CD4-positive, alpha-beta T cell (primary cell): ENCODE measurements at regions not wholly inside any gene's neighbourhood (a gene's known extent, or its start where the extent isn't known, plus 50 kb on each side); places are given as distances from the start of the nearest gene placed in this dataset.

Experiments
- ATAC-seq: fragments of 200-7000 bp; cut with Tn5 transposase; one replicate; pipeline ENCODE4 v1.10.0; 2022; ENCODE audit warnings: mild to moderate bottlenecking; ENCODE audit not compliant: poor library complexity
- CTCF ChIA-PET: fragments of 350-600 bp; sonication (Branson Sonifier 250); formaldehyde crosslinking; loops from one replicate; lab custom pipeline; 2021; ENCODE audit warnings: antibody characterized with exemption, inconsistent platforms; lab: Charles Lee
- POLR2A ChIA-PET: fragments of 350-600 bp; sonication (Branson Sonifier 250); formaldehyde crosslinking; loops from one replicate; lab custom pipeline; 2021; ENCODE audit warnings: antibody characterized with exemption, inconsistent platforms; lab: Charles Lee
- DNase-seq, 14 experiments: peaks; one replicate each; pipeline ENCODE4 v3.0.0-alpha.2; 2013 to 2020; ENCODE audit warnings: mixed read lengths in 2 of 14
- H3K27ac ChIP-seq, 2 donors: one replicate each; pipeline versions ENCODE4 v1.5.1 to v1.7.0; 2013; ENCODE audit warnings: low read length in 2 of 2, low read depth in 1 of 2, mild to moderate bottlenecking in 1 of 2
- H3K27me3 ChIP-seq, 2 experiments: 1 replicate in 1 of 2; 2 replicates in 1 of 2; pipeline versions ENCODE4 v1.6.1 to v1.7.0; 2013; ENCODE audit warnings: low read length in 2 of 2, control low read depth in 1 of 2, mild to moderate bottlenecking in 1 of 2, moderate library complexity in 1 of 2; ENCODE audit not compliant: insufficient read depth in 2 of 2, control insufficient read depth in 1 of 2
- H3K36me3 ChIP-seq: one replicate; pipeline ENCODE4 v1.6.1; 2013; ENCODE audit warnings: low read length, control low read depth; ENCODE audit not compliant: insufficient read depth
- H3K4me1 ChIP-seq: one replicate; pipeline ENCODE4 v1.6.1; 2013; ENCODE audit warnings: low read length, control low read depth; ENCODE audit not compliant: insufficient read depth
- H3K4me3 ChIP-seq: one replicate; pipeline ENCODE4 v1.5.1; 2013; ENCODE audit warnings: mild to moderate bottlenecking, low read length, moderate library complexity
- H3K9me3 ChIP-seq, 2 experiments: 1 replicate in 1 of 2; 2 replicates in 1 of 2; pipeline versions ENCODE4 v1.6.1 to v1.7.0; 2013; ENCODE audit warnings: low read length in 2 of 2, mild to moderate bottlenecking in 2 of 2, control low read depth in 1 of 2, moderate library complexity in 1 of 2; ENCODE audit not compliant: control insufficient read depth in 1 of 2, insufficient read depth in 1 of 2
- H3K27ac Mint-ChIP-seq: one replicate; pipeline ENCODE4 v1.8.0; 2020; ENCODE audit warnings: mixed read lengths
- H3K27me3 Mint-ChIP-seq: one replicate; pipeline ENCODE4 v1.8.0; 2021; ENCODE audit warnings: mixed read lengths
- H3K36me3 Mint-ChIP-seq: one replicate; pipeline ENCODE4 v1.8.0; 2021; ENCODE audit warnings: low read depth, mixed read lengths
- H3K4me1 Mint-ChIP-seq: one replicate; pipeline ENCODE4 v1.8.0; 2021; ENCODE audit warnings: low read depth, mixed read lengths
- H3K4me3 Mint-ChIP-seq: one replicate; pipeline ENCODE4 v1.8.0; 2020; ENCODE audit warnings: mild to moderate bottlenecking, mixed read lengths
- H3K9me3 Mint-ChIP-seq: one replicate; pipeline ENCODE4 v1.8.0; 2020; ENCODE audit warnings: mixed read lengths
- intact Hi-C, 2 experiments: fragments of 100-400 bp; cut with DNase I in 1 of 2; cut with micrococcal nuclease in 1 of 2; formaldehyde crosslinking; loops; one replicate each; pipeline versions ENCODE4 v1.15.1 to v1.9.0; 2023 to 2025; cut with DNase I, micrococcal nuclease
- TF ChIP-seq, protein P1 (sequence below): fragments of 200-600 bp; IDR thresholded peaks from one replicate; pipeline ENCODE4 v1.8.0; 2022; ENCODE audit warnings: antibody characterized with exemption, mild to moderate bottlenecking

GRCh38 chr11:71119656-71120269, 132.6 kb downstream of the SHANK2 start:
- no peak overlapping the region for H3K27ac Mint-ChIP-seq
- DNase-seq (no peak), ATAC-seq (no peak)
- peaks cover 17% of the 10 kb centered on the region for H3K27me3 Mint-ChIP-seq
- ChIA-PET POLR2A (no interaction called here), CTCF (no interaction called here)
- H3K27ac ChIP-seq, result no peak overlapping the region
- H3K9me3 Mint-ChIP-seq, result peaks cover 5% of the 10 kb centered on the region
- H3K4me1 Mint-ChIP-seq, result no peaks in the 10 kb centered on the region
- no peaks in the 10 kb centered on the region for H3K4me1 ChIP-seq
- H3K4me3 ChIP-seq, result no peak overlapping the region
- no peak overlapping the region for H3K4me3 Mint-ChIP-seq
- TF ChIP-seq, protein P1, sequence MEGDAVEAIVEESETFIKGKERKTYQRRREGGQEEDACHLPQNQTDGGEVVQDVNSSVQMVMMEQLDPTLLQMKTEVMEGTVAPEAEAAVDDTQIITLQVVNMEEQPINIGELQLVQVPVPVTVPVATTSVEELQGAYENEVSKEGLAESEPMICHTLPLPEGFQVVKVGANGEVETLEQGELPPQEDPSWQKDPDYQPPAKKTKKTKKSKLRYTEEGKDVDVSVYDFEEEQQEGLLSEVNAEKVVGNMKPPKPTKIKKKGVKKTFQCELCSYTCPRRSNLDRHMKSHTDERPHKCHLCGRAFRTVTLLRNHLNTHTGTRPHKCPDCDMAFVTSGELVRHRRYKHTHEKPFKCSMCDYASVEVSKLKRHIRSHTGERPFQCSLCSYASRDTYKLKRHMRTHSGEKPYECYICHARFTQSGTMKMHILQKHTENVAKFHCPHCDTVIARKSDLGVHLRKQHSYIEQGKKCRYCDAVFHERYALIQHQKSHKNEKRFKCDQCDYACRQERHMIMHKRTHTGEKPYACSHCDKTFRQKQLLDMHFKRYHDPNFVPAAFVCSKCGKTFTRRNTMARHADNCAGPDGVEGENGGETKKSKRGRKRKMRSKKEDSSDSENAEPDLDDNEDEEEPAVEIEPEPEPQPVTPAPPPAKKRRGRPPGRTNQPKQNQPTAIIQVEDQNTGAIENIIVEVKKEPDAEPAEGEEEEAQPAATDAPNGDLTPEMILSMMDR, result no peak
- intact Hi-C loops, result no loop called here
- H3K36me3 Mint-ChIP-seq, result no peaks in the 10 kb centered on the region
- H3K9me3 ChIP-seq, result peaks cover 0 to 10% of the 10 kb centered on the region in 2 experiments
- H3K27me3 ChIP-seq, result peaks cover 2 to 3% of the 10 kb centered on the region in 2 experiments
- no peaks in the 10 kb centered on the region for H3K36me3 ChIP-seq

- intact Hi-C loops, result no loop called here
- H3K36me3 Mint-ChIP-seq, result no peaks in the 10 kb centered on the region
- no peak overlapping the region for H3K4me3 Mint-ChIP-seq
Measured at GRCh38 chr11:71118671-71119250, 133.6 kb downstream of the SHANK2 start.

GRCh38 chr11:71117311-71117710, 135.1 kb downstream of the SHANK2 start:
- Histone ChIP-seq H3K4me3 (no peak overlapping the region), H3K9me3 (peaks cover 0 to 6% of the 10 kb centered on the region in 2 experiments), H3K27me3 (peaks cover 7 to 10% of the 10 kb centered on the region in 2 experiments), H3K4me1 (no peaks in the 10 kb centered on the region), H3K36me3 (no peaks in the 10 kb centered on the region), H3K27ac (no peak overlapping the region)
- no peaks in the 10 kb centered on the region for H3K36me3 Mint-ChIP-seq
- no peak for DNase-seq
- no peak overlapping the region for H3K27ac Mint-ChIP-seq
- H3K27me3 Mint-ChIP-seq, result peaks cover 31% of the 10 kb centered on the region
- intact Hi-C loops, result no loop called here
- no peaks in the 10 kb centered on the region for H3K9me3 Mint-ChIP-seq
- POLR2A ChIA-PET, result no interaction called here
- ATAC-seq, result no peak
- TF ChIP-seq, protein P1, result no peak
- no peaks in the 10 kb centered on the region for H3K4me1 Mint-ChIP-seq
- no peak overlapping the region for H3K4me3 Mint-ChIP-seq
- CTCF ChIA-PET, result no interaction called here

More at GRCh38 chr11:71118671-71119250, 133.6 kb downstream of the SHANK2 start:
- Mint-ChIP-seq H3K9me3 (peaks cover under 1% of the 10 kb centered on the region), H3K27ac (no peak overlapping the region), H3K4me1 (no peaks in the 10 kb centered on the region), H3K27me3 (peaks cover 24% of the 10 kb centered on the region)
- DNase-seq (no peak), ATAC-seq (no peak)
- ChIA-PET POLR2A (no interaction called here), CTCF (no interaction called here)
- TF ChIP-seq, protein P1, result no peak
- Histone ChIP-seq H3K36me3 (no peaks in the 10 kb centered on the region), H3K27me3 (peaks cover 3 to 6% of the 10 kb centered on the region in 2 experiments), H3K27ac (no peak overlapping the region), H3K9me3 (peaks cover 0 to 10% of the 10 kb centered on the region in 2 experiments), H3K4me3 (no peak overlapping the region), H3K4me1 (no peaks in the 10 kb centered on the region)
